IMR-90 (cell line): ENCODE measurements at regions not wholly inside any gene's neighbourhood (a gene's known extent, or its start where the extent isn't known, plus 50 kb on each side); places are given as distances from the start of the nearest gene placed in this dataset.

Experiments
- ATAC-seq: fragments of 200-7000 bp; cut with Tn5 transposase; 2 replicates; pipeline ENCODE4 v1.9.1; 2020; ENCODE audit warnings: low read depth, mild to moderate bottlenecking, moderate library complexity
- BruUV-seq: library from RNA; stranded (reverse); fragments of 400-500 nt; replicated peaks from 2 replicates; lab custom pipeline; 2021; lab: Mats Ljungman, UMichigan
- CTCF ChIA-PET: fragments of 300-600 bp; formaldehyde crosslinking; extraction: SDS; loops from one replicate; lab custom pipeline; 2021; ENCODE audit warnings: antibody characterized with exemption; lab: Yijun Ruan, JAX
- POLR2A ChIA-PET: fragments of 300-600 bp; sonication (Branson Sonifier 250); formaldehyde crosslinking; loops from one replicate; lab custom pipeline; 2022; ENCODE audit warnings: antibody characterized with exemption; ENCODE audit not compliant: unreplicated experiment; lab: Charles Lee
- DNase-seq: peaks from one replicate; pipeline ENCODE4 v3.0.0; 2013
- H2AFZ ChIP-seq: replicated peaks from 2 replicates; pipeline ENCODE3; 2013; ENCODE audit warnings: low read length, mild to moderate bottlenecking; ENCODE audit not compliant: poor library complexity
- H2AK5ac ChIP-seq: 2 replicates; pipeline ENCODE4 v1.6.1; 2013; ENCODE audit warnings: low read depth, low read length, inconsistent platforms
- H2AK9ac ChIP-seq: replicated peaks from 2 replicates; pipeline ENCODE3; 2013; ENCODE audit warnings: mild to moderate bottlenecking, low read depth, low read length, moderate library complexity; ENCODE audit not compliant: poor library complexity
- H2BK120ac ChIP-seq: 2 replicates; pipeline ENCODE4 v1.6.1; 2013; ENCODE audit warnings: low read depth, low read length, inconsistent platforms
- H2BK15ac ChIP-seq: 3 replicates; pipeline ENCODE4 v1.6.1; 2013; ENCODE audit warnings: low read depth, low read length, inconsistent platforms
- H2BK20ac ChIP-seq: 2 replicates; pipeline ENCODE4 v1.6.1; 2013; ENCODE audit warnings: low read depth, mild to moderate bottlenecking, inconsistent platforms, low read length, moderate library complexity
- H2BK5ac ChIP-seq: 2 replicates; pipeline ENCODE4 v1.6.1; 2013; ENCODE audit warnings: mild to moderate bottlenecking, low read depth, low read length, inconsistent platforms; ENCODE audit not compliant: poor library complexity, severe bottlenecking
- H3K14ac ChIP-seq: replicated peaks from 2 replicates; pipeline ENCODE4 v1.6.1; 2013; ENCODE audit warnings: low read depth, low read length, inconsistent platforms
- H3K18ac ChIP-seq: 2 replicates; pipeline ENCODE4 v1.6.1; 2013; ENCODE audit warnings: low read depth, low read length, control low read depth
- H3K23ac ChIP-seq: 2 replicates; pipeline ENCODE4 v1.6.1; 2013; ENCODE audit warnings: low read depth, low read length, inconsistent platforms
- H3K27ac ChIP-seq: 2 replicates; pipeline ENCODE4 v1.5.1; 2013; ENCODE audit warnings: mild to moderate bottlenecking, control low read depth, low read length; ENCODE audit not compliant: insufficient read depth
- H3K27me3 ChIP-seq: 2 replicates; pipeline ENCODE4 v1.6.1; 2013; ENCODE audit warnings: low read length; ENCODE audit not compliant: control insufficient read depth, insufficient read depth
- H3K36me3 ChIP-seq: 2 replicates; pipeline ENCODE4 v1.6.1; 2013; ENCODE audit warnings: low read length, mixed read lengths; ENCODE audit not compliant: control insufficient read depth, insufficient read depth
- H3K4ac ChIP-seq: 2 replicates; pipeline ENCODE4 v1.6.1; 2013; ENCODE audit warnings: low read depth, low read length, inconsistent platforms
- H3K4me1 ChIP-seq: 2 replicates; pipeline ENCODE4 v1.6.1; 2013; ENCODE audit warnings: low read length, mixed read lengths; ENCODE audit not compliant: control insufficient read depth, insufficient read depth
- H3K4me2 ChIP-seq: 2 replicates; pipeline ENCODE4 v1.6.1; 2013; ENCODE audit warnings: low read depth, mild to moderate bottlenecking, control low read depth, low read length, moderate library complexity
- H3K4me3 ChIP-seq: 2 replicates; pipeline ENCODE4 v1.5.1; 2013; ENCODE audit warnings: low read depth, mild to moderate bottlenecking, control low read depth, low read length, moderate library complexity; ENCODE audit not compliant: insufficient read depth
- H3K56ac ChIP-seq: 2 replicates; pipeline ENCODE4 v1.6.1; 2013; ENCODE audit warnings: low read length, inconsistent platforms; ENCODE audit not compliant: insufficient read depth; ENCODE audit errors: extremely low read depth
- H3K79me1 ChIP-seq, 2 experiments: 2 replicates each; pipeline ENCODE4 v1.6.1; 2013; ENCODE audit warnings: low read length in 2 of 2, inconsistent platforms in 1 of 2, low read depth in 1 of 2
- H3K9ac ChIP-seq: 2 replicates; pipeline ENCODE4 v1.6.1; 2013; ENCODE audit warnings: low read depth, low read length, control low read depth
- H3K9me1 ChIP-seq: 2 replicates; pipeline ENCODE4 v1.6.1; 2013; ENCODE audit warnings: low read length, inconsistent platforms; ENCODE audit not compliant: insufficient read depth
- H3K9me3 ChIP-seq: 2 replicates; pipeline ENCODE4 v1.6.1; 2013; ENCODE audit warnings: low read length; ENCODE audit not compliant: control insufficient read depth, insufficient read depth
- H4K20me1 ChIP-seq: 2 replicates; pipeline ENCODE4 v1.6.1; 2013; ENCODE audit warnings: low read length, inconsistent platforms; ENCODE audit not compliant: insufficient read depth
- H4K5ac ChIP-seq: 2 replicates; pipeline ENCODE4 v1.6.1; 2013; ENCODE audit warnings: mild to moderate bottlenecking, low read depth, low read length, control low read depth
- H4K8ac ChIP-seq, 2 experiments: 2 replicates each; pipeline ENCODE4 v1.6.1; 2013; ENCODE audit warnings: low read depth in 2 of 2, low read length in 2 of 2, control low read depth in 1 of 2, inconsistent platforms in 1 of 2
- H4K91ac ChIP-seq: 2 replicates; pipeline ENCODE4 v1.6.1; 2013; ENCODE audit warnings: low read depth, low read length, inconsistent platforms; ENCODE audit not compliant: insufficient read depth
- CTCF ChIP-seq: conservative IDR thresholded peaks from 2 replicates; pipeline ENCODE4 v1.5.1; 2012; ENCODE audit warnings: mild to moderate bottlenecking, low read depth, low read length, improper control_type of control experiment
- ELK1 ChIP-seq: fragments of 150-350 bp; IDR thresholded peaks from 2 replicates; pipeline ENCODE4 v1.6.1; 2016; ENCODE audit warnings: low read depth, mild to moderate bottlenecking, low read length, moderate library complexity, borderline replicate concordance
- FOS ChIP-seq: fragments of 150-350 bp; IDR thresholded peaks from 2 replicates; pipeline ENCODE4 v1.6.1; 2016; ENCODE audit warnings: low read depth, low read length
- MAFK ChIP-seq: IDR thresholded peaks from 2 replicates; pipeline ENCODE4 v1.6.1; 2012; ENCODE audit warnings: low read depth, low read length, improper control_type of control experiment
- MAZ ChIP-seq: IDR thresholded peaks from 2 replicates; pipeline ENCODE4 v1.6.1; 2012; ENCODE audit warnings: low read depth, mild to moderate bottlenecking, low read length, improper control_type of control experiment, moderate library complexity, borderline replicate concordance
- MXI1 ChIP-seq: IDR thresholded peaks from 2 replicates; pipeline ENCODE4 v1.6.1; 2012; ENCODE audit warnings: low read depth, mild to moderate bottlenecking, low read length, moderate library complexity, borderline replicate concordance
- NFE2L2 ChIP-seq: fragments of 150-350 bp; IDR thresholded peaks from 2 replicates; pipeline ENCODE4 v1.6.1; 2016; ENCODE audit warnings: low read depth, mild to moderate bottlenecking, low read length
- POLR2A ChIP-seq: IDR thresholded peaks from 2 replicates; pipeline ENCODE4 v1.6.1; 2012; ENCODE audit warnings: mild to moderate bottlenecking, low read depth, low read length
- RAD21 ChIP-seq: IDR thresholded peaks from 2 replicates; pipeline ENCODE4 v1.6.1; 2012; ENCODE audit warnings: low read length, improper control_type of control experiment
- RCOR1 ChIP-seq: IDR thresholded peaks from 2 replicates; pipeline ENCODE4 v1.6.1; 2012; ENCODE audit warnings: mild to moderate bottlenecking, low read length, improper control_type of control experiment; ENCODE audit not compliant: insufficient replicate concordance
- RFX5 ChIP-seq: IDR thresholded peaks from 2 replicates; pipeline ENCODE4 v1.8.0; 2012; ENCODE audit warnings: low read depth, mild to moderate bottlenecking, low read length, moderate library complexity
- SMC3 ChIP-seq: fragments of 150-350 bp; IDR thresholded peaks from 2 replicates; pipeline ENCODE4 v1.6.1; 2016; ENCODE audit warnings: low read depth, mild to moderate bottlenecking, antibody characterized with exemption, low read length, moderate library complexity
- dilution Hi-C: fragments of 300-500 bp; cut with HindIII; formaldehyde crosslinking; loops from one replicate; pipeline ENCODE4 v1.14.3; 2018; ENCODE audit warnings: low sequenced_read_pairs; ENCODE audit not compliant: unreplicated experiment
- in situ Hi-C: fragments of 300-500 bp; cut with MboI; formaldehyde crosslinking; loops from 3 replicates; pipeline ENCODE4 v1.14.3; 2019; ENCODE audit warnings: low sequenced_read_pairs, inconsistent platforms, mixed read lengths
- intact Hi-C: fragments of 100-400 bp; cut with micrococcal nuclease; formaldehyde crosslinking; loops from 2 replicates; pipeline ENCODE4 v1.10.0; 2022

- no peak overlapping the region for H3K4ac ChIP-seq
- H3K27ac ChIP-seq, result no peak overlapping the region
- intact Hi-C loops, result no loop called here
- no peaks in the 10 kb centered on the region for H3K79me1 ChIP-seq
- H4K20me1 ChIP-seq, result no peaks in the 10 kb centered on the region
- H3K4me2 ChIP-seq, result no peak overlapping the region
- no peak overlapping the region for H3K4me3 ChIP-seq
- H3K23ac ChIP-seq, result no peak overlapping the region
- ChIA-PET CTCF (no interaction called here), POLR2A (no interaction called here)
- no peak overlapping the region for H2AK9ac ChIP-seq
- in situ Hi-C loops, result no loop called here
- no peaks in the 10 kb centered on the region for H3K4me1 ChIP-seq
- DNase-seq (no peak), ATAC-seq (no peak)
- no peaks in the 10 kb centered on the region for H3K27me3 ChIP-seq
- no peak overlapping the region for H2BK120ac ChIP-seq
- no peak overlapping the region for H3K9ac ChIP-seq
- no peaks in the 10 kb centered on the region for H3K9me1 ChIP-seq
- H4K91ac ChIP-seq, result no peak overlapping the region
- no peak overlapping the region for H4K8ac ChIP-seq
- no peak overlapping the region for H2BK5ac ChIP-seq
- H3K36me3 ChIP-seq, result no peaks in the 10 kb centered on the region
- TF ChIP-seq RFX5, result no peak
- no peak for TF ChIP-seq POLR2A
- no peak for TF ChIP-seq MXI1
- TF ChIP-seq RCOR1, result no peak
- no peak for TF ChIP-seq MAFK
- no peak for TF ChIP-seq NFE2L2
- no peak for TF ChIP-seq RAD21
- no peak for TF ChIP-seq ELK1
- TF ChIP-seq SMC3, result no peak
- TF ChIP-seq CTCF, result no peak
- TF ChIP-seq MAZ, result no peak
- TF ChIP-seq FOS, result no peak
- no peak overlapping the region for H3K14ac ChIP-seq
- no peak overlapping the region for H3K18ac ChIP-seq
- no peaks in the 10 kb centered on the region for H3K9me3 ChIP-seq
- H2AFZ ChIP-seq, result no peak overlapping the region
- H2BK15ac ChIP-seq, result no peak overlapping the region
- no TSS peak for BruUV-seq
- dilution Hi-C loops, result no loop called here
- no peak overlapping the region for H4K5ac ChIP-seq
- H3K56ac ChIP-seq, result no peak overlapping the region
- no peak overlapping the region for H2AK5ac ChIP-seq
- H2BK20ac ChIP-seq, result no peak overlapping the region
These were observed 406.5 kb upstream of the EDIL3 start for GRCh38 chr5:84791138-84791537.
